Upper lobe of right lung (tissue), 1 donor: ENCODE measurements at regions not wholly inside any gene's neighbourhood (a gene's known extent, or its start where the extent isn't known, plus 50 kb on each side); places are given as distances from the start of the nearest gene placed in this dataset.
"Not testable (repeated sequence)": the region's sequence is repeated elsewhere in the genome, so short reads cannot be mapped to it uniquely, and the experiment has no call there.

Experiments
- ATAC-seq: fragments of 200-7000 bp; cut with Tn5 transposase; one replicate; pipeline ENCODE4 v1.9.1; 2020; ENCODE audit warnings: mild to moderate bottlenecking, moderate library complexity
- DNase-seq: peaks from one replicate; pipeline ENCODE4 v3.0.0-alpha.2; 2020
- H3K27ac ChIP-seq: fragments of 200-600 bp; one replicate; pipeline ENCODE4 v1.8.0; 2022
- H3K27me3 ChIP-seq: fragments of 200-600 bp; one replicate; pipeline ENCODE4 v1.8.0; 2022; ENCODE audit warnings: mild to moderate bottlenecking
- H3K36me3 ChIP-seq: fragments of 200-600 bp; one replicate; pipeline ENCODE4 v1.8.0; 2022
- H3K4me1 ChIP-seq: fragments of 200-600 bp; one replicate; pipeline ENCODE4 v1.8.0; 2022
- H3K4me3 ChIP-seq: fragments of 200-600 bp; one replicate; pipeline ENCODE4 v1.8.0; 2022; ENCODE audit warnings: mild to moderate bottlenecking
- H3K9me3 ChIP-seq: fragments of 200-600 bp; one replicate; pipeline ENCODE4 v1.8.0; 2022
- CTCF ChIP-seq: fragments of 200-600 bp; IDR thresholded peaks from one replicate; pipeline ENCODE4 v1.8.0; 2022; ENCODE audit warnings: antibody characterized with exemption
- intact Hi-C: fragments of 100-400 bp; cut with DNase I; formaldehyde crosslinking; loops from one replicate; pipeline ENCODE4 v1.11.0; 2022
- donor health status: DM: no; HTN: yes; CAD: no; lungs with severe emphysema.

- H3K9me3 ChIP-seq, H3K4me3 ChIP-seq, intact Hi-C loops, DNase-seq, H3K4me1 ChIP-seq, H3K27me3 ChIP-seq, ATAC-seq, H3K27ac ChIP-seq, H3K36me3 ChIP-seq: not testable (repeated sequence)
Measured at GRCh38 chr5:122209601-122210000, 80.3 kb downstream of the ZNF474 start.

GRCh38 chr5:122218778-122219177 is 89.4 kb downstream of the ZNF474 start:
- no peak for TF ChIP-seq CTCF
- no peak for DNase-seq
- no peak overlapping the region for H3K4me3 ChIP-seq
- no peaks in the 10 kb centered on the region for H3K27me3 ChIP-seq
- H3K36me3 ChIP-seq, result no peaks in the 10 kb centered on the region
- no peaks in the 10 kb centered on the region for H3K4me1 ChIP-seq
- no peak for ATAC-seq
- H3K9me3 ChIP-seq, result no peaks in the 10 kb centered on the region
- H3K27ac ChIP-seq, result no peak overlapping the region
- intact Hi-C loops, result no loop called here

- no peak for DNase-seq
- no peaks in the 10 kb centered on the region for H3K4me1 ChIP-seq
- no peak overlapping the region for H3K27ac ChIP-seq
- no peaks in the 10 kb centered on the region for H3K9me3 ChIP-seq
- no peak for TF ChIP-seq CTCF
- intact Hi-C loops, result no loop called here
- no peaks in the 10 kb centered on the region for H3K36me3 ChIP-seq
- H3K4me3 ChIP-seq, result no peak overlapping the region
- peak; percentile 86 for ATAC-seq
- no peaks in the 10 kb centered on the region for H3K27me3 ChIP-seq
Measured at GRCh38 chr5:122219436-122220166, 90.3 kb downstream of the ZNF474 start.

GRCh38 chr5:122220511-122220910 is 91.2 kb downstream of the ZNF474 start:
- ATAC-seq (peak; percentile 89), DNase-seq (no peak)
- intact Hi-C loops, result no loop called here
- H3K4me1 ChIP-seq, result no peaks in the 10 kb centered on the region
- no peaks in the 10 kb centered on the region for H3K9me3 ChIP-seq
- no peak overlapping the region for H3K4me3 ChIP-seq
- H3K36me3 ChIP-seq, result no peaks in the 10 kb centered on the region
- no peaks in the 10 kb centered on the region for H3K27me3 ChIP-seq
- no peak for TF ChIP-seq CTCF
- no peak overlapping the region for H3K27ac ChIP-seq

- Histone ChIP-seq H3K4me3 (no peak overlapping the region), H3K9me3 (no peaks in the 10 kb centered on the region), H3K4me1 (no peaks in the 10 kb centered on the region), H3K27me3 (no peaks in the 10 kb centered on the region), H3K36me3 (no peaks in the 10 kb centered on the region), H3K27ac (no peak overlapping the region)
- DNase-seq, result no peak
- ATAC-seq, result no peak
- no peak for TF ChIP-seq CTCF
- intact Hi-C loops, result no loop called here
Measured at GRCh38 chr5:122221857-122222256, 90.2 kb upstream of the SNCAIP start.

GRCh38 chr5:122222580-122222979 is 89.5 kb upstream of the SNCAIP start:
- Histone ChIP-seq H3K9me3 (no peaks in the 10 kb centered on the region), H3K36me3 (no peaks in the 10 kb centered on the region), H3K4me1 (no peaks in the 10 kb centered on the region), H3K27ac (no peak overlapping the region), H3K27me3 (no peaks in the 10 kb centered on the region), H3K4me3 (no peak overlapping the region)
- intact Hi-C loops, result no loop called here
- no peak for ATAC-seq
- DNase-seq, result no peak
- TF ChIP-seq CTCF, result no peak
